HUES64 (cell line): ENCODE measurements at regions not wholly inside any gene's neighbourhood (a gene's known extent, or its start where the extent isn't known, plus 50 kb on each side); places are given as distances from the start of the nearest gene placed in this dataset.
A peak's percentile ranks its signal among the peaks of the same experiment; 100 is the strongest.

ENCODE experiments used
- H3K27ac ChIP-seq: 2 replicates; pipeline ENCODE4 v1.7.0; 2013; ENCODE audit warnings: low read depth, low read length, inconsistent platforms
- H3K27me3 ChIP-seq: 2 replicates; pipeline ENCODE4 v1.6.1; 2013; ENCODE audit warnings: mild to moderate bottlenecking, low read length; ENCODE audit not compliant: insufficient read depth
- H3K36me3 ChIP-seq: 2 replicates; pipeline ENCODE4 v1.6.1; 2013; ENCODE audit warnings: mild to moderate bottlenecking, low read length; ENCODE audit not compliant: insufficient read depth
- H3K4me1 ChIP-seq: 2 replicates; pipeline ENCODE4 v1.6.1; 2013; ENCODE audit warnings: mild to moderate bottlenecking, low read length, moderate library complexity; ENCODE audit not compliant: insufficient read depth
- H3K4me3 ChIP-seq: 2 replicates; pipeline ENCODE4 v1.5.1; 2013; ENCODE audit warnings: mild to moderate bottlenecking, low read length, moderate library complexity
- H3K9ac ChIP-seq: 2 replicates; pipeline ENCODE4 v1.6.1; 2013; ENCODE audit warnings: mild to moderate bottlenecking, low read depth, low read length
- H3K9me3 ChIP-seq: 2 replicates; pipeline ENCODE4 v1.6.1; 2013; ENCODE audit warnings: low read depth, low read length; ENCODE audit not compliant: insufficient read depth
- WGBS: fragments of 150-250, 120-280 bp; methylation state at CpG from one replicate; pipeline ENCODE4 v1.1.7; 2013; ENCODE audit warnings: missing lambda C conversion rate; 5-methylcytosine and 5-hydroxymethylcytosine counted together

DNA sequence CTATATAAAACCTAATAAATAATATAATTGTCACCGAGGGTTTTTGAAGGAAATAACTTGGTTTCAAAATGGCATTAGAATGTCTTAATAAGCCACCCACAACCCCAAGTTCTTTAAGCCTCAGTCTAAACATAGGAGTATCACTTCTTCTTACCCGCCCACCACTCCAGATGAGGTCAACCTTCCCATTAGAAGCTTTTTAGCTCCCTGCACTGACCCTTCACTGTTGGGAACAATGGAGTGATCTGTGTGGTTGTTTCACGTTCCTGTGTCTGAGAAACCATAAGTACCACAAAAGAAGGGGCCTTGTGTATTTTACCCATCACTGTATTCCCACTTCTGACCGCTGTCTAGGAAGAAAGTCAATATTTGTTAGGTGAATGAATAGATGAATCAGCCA is 326.3 kb upstream of the ZNF521 start:
- 77% methylated on average over 1 of the region's 4 CpGs for WGBS
- Histone ChIP-seq H3K27me3 (no peaks in the 10 kb centered on the region), H3K4me3 (no peak overlapping the region), H3K9ac (no peak overlapping the region), H3K9me3 (no peaks in the 10 kb centered on the region), H3K27ac (no peak overlapping the region), H3K4me1 (peaks cover 50% of the 10 kb centered on the region), H3K36me3 (no peaks in the 10 kb centered on the region)

GRCh38 chr18:25675123-25675850 is 323.3 kb upstream of the ZNF521 start:
- Histone ChIP-seq H3K36me3 (no peaks in the 10 kb centered on the region), H3K9ac (peak overlapping the region; percentile 79), H3K9me3 (no peaks in the 10 kb centered on the region), H3K27me3 (no peaks in the 10 kb centered on the region), H3K27ac (peak overlapping the region; percentile 86), H3K4me1 (peaks cover 49% of the 10 kb centered on the region), H3K4me3 (peak overlapping the region; percentile 19; the same call in 1 of the 2 replicates)
- 59% methylated on average over 8 of the region's 8 CpGs for WGBS

DNA sequence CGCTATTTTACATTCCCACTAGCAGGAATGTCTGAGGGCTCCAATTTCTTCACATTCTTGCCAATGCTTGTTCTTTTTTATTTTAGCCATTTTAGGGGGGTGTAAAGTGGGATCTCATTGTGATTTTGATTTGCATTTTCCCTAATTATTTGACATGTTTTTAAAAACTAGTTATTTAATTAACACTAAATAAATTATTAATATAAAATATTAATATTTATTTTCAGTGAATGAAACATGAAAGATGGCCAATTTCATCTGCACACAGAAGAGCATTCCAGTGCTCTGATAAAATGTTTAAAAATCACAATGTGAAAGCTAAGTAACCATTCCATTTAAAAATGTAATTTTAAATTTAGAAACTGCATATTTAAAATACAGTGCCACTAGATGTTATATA is 322.2 kb upstream of the ZNF521 start:
- 89% methylated on average over 1 of the region's 1 CpG for WGBS
- Histone ChIP-seq H3K4me3 (no peak overlapping the region), H3K27ac (no peak overlapping the region)

DNA sequence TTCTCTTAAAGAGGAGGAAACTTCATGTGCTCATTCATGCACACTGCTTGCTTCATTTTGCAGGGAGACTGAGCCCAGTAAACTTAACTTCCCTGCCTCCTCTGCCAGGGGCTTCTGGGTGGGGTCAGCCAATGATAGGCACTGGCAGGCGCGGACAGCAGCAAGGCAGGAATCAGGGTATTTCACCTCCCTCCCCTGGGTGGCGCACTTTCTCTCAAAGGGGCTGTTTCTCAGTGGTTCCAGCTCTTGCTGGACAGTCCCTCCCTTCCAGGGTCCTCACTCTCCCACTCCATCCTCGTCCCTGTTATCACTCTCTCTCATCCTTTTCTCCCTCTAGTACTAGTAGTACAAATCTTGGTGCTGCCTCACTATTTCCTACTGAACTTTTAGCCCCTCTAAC is 320.5 kb upstream of the ZNF521 start:
- H3K36me3 ChIP-seq: no peaks in the 10 kb centered on the region
- H3K9ac ChIP-seq: no peak overlapping the region
- WGBS: 84% methylated on average over 4 of the region's 4 CpGs
- no peaks in the 10 kb centered on the region for H3K9me3 ChIP-seq
- H3K4me3 ChIP-seq: no peak overlapping the region
- no peak overlapping the region for H3K27ac ChIP-seq
- H3K4me1 ChIP-seq: peaks cover 28% of the 10 kb centered on the region
- H3K27me3 ChIP-seq: no peaks in the 10 kb centered on the region

More for the DNA sequence above, 322.2 kb upstream of the ZNF521 start:
- peaks cover 38% of the 10 kb centered on the region for H3K4me1 ChIP-seq
- H3K36me3 ChIP-seq: no peaks in the 10 kb centered on the region
- no peaks in the 10 kb centered on the region for H3K9me3 ChIP-seq
- H3K9ac ChIP-seq: no peak overlapping the region
- H3K27me3 ChIP-seq: no peaks in the 10 kb centered on the region

DNA sequence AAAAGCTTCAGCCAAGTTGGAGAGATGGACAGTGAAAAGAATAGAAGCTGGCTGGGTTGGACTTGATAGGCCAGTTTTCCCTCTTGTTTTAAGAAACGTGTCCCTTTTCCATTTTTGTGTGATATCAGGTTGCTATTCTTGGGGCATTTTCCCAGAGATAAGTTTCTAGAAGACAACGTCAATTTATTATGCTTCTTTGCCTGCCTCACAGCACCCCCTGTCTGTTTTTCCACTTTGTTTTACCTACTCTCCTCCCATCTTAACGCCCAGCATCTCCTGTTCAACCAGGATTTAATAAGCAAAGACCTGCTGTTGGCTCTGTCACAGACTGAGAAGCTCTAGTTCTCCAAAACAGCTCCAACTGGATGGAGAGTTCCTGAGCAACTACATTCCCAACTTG is 317.8 kb upstream of the ZNF521 start:
- no peak overlapping the region for H3K9ac ChIP-seq
- no peak overlapping the region for H3K27ac ChIP-seq
- 64% methylated on average over 3 of the region's 3 CpGs for WGBS
- no peaks in the 10 kb centered on the region for H3K9me3 ChIP-seq
- H3K4me1 ChIP-seq: peaks cover 9% of the 10 kb centered on the region
- no peaks in the 10 kb centered on the region for H3K36me3 ChIP-seq
- H3K27me3 ChIP-seq: no peaks in the 10 kb centered on the region
- no peak overlapping the region for H3K4me3 ChIP-seq

DNA sequence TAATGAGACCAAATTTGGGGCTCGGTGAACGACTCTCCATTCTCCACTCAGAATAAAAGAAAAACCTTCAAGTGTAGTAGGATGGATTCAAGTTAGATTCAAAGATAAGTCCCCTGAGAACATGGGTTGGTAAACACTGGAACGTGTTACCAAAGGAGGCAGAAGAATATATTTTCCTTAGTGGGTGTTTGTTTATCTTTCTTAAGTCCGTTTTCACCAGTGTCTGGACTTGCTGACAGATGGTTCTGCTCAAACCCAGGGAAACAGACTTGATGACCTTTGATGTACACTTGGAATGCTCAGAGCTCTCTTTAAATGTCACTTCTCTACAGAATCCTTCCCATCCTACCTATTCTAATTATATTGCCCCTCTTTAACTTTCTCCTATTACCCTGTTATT is 310.3 kb upstream of the ZNF521 start:
- no peaks in the 10 kb centered on the region for H3K9me3 ChIP-seq
- no peak overlapping the region for H3K27ac ChIP-seq
- no peaks in the 10 kb centered on the region for H3K27me3 ChIP-seq
- no peak overlapping the region for H3K9ac ChIP-seq
- 94% methylated on average over 4 of the region's 4 CpGs for WGBS
- H3K4me3 ChIP-seq: no peak overlapping the region
- H3K36me3 ChIP-seq: no peaks in the 10 kb centered on the region
- no peaks in the 10 kb centered on the region for H3K4me1 ChIP-seq

- Histone ChIP-seq H3K4me1 (no peaks in the 10 kb centered on the region), H3K27ac (no peak overlapping the region), H3K9ac (no peak overlapping the region), H3K4me3 (no peak overlapping the region), H3K9me3 (no peaks in the 10 kb centered on the region), H3K36me3 (no peaks in the 10 kb centered on the region), H3K27me3 (no peaks in the 10 kb centered on the region)
- 87% methylated on average over 6 of the region's 6 CpGs for WGBS
Measured at GRCh38 chr18:25661831-25662230, 309.9 kb upstream of the ZNF521 start.

DNA sequence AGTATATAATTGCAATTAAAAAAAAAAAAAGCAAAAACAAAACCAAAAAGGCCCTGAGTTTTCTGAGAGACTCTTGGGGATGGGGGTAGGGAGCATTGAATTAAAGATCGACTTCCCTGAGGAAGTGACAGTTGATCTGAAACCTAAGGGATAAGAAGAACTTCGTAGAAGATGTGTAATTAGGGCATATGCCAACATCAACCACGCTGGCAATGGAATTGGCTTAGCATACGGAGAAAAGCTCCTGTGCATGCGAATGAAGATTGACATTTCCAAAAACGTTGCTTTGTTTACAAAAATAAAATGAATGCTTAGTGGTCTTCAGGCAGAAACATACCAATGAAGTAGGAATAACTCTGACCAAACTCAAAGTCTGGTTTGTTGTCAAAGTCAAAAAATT is 307.6 kb upstream of the ZNF521 start:
- WGBS: 94% methylated on average over 6 of the region's 6 CpGs

GRCh38 chr18:25658476-25658875 is 306.5 kb upstream of the ZNF521 start:
- no peak overlapping the region for H3K4me3 ChIP-seq
- no peak overlapping the region for H3K27ac ChIP-seq
- WGBS: 85% methylated on average over 3 of the region's 4 CpGs
- no peaks in the 10 kb centered on the region for H3K27me3 ChIP-seq
- no peaks in the 10 kb centered on the region for H3K36me3 ChIP-seq
- H3K9ac ChIP-seq: no peak overlapping the region
- no peaks in the 10 kb centered on the region for H3K4me1 ChIP-seq
- H3K9me3 ChIP-seq: no peaks in the 10 kb centered on the region

More for the DNA sequence above, 307.6 kb upstream of the ZNF521 start:
- Histone ChIP-seq H3K4me1 (no peaks in the 10 kb centered on the region), H3K27ac (no peak overlapping the region), H3K9me3 (no peaks in the 10 kb centered on the region), H3K36me3 (no peaks in the 10 kb centered on the region), H3K27me3 (no peaks in the 10 kb centered on the region), H3K9ac (no peak overlapping the region), H3K4me3 (no peak overlapping the region)

DNA sequence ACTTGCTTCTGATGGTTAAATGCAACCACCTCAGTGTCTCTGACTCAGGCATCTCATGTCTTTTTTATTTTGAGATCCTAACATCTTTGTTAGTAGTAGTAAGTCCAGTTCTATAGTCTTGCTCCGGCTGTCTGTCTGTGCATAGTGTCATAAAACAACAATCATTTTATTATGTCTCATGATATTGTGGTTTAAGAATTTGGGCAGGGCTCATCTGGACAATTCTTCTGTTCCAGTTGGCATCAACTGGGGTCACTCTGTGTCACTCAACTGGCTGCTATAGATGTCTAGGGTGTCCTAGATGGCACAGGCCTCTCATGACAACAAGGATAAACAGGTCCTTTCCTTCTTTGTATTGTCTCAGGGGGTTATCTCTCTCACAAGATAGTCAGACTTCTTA is 299.6 kb upstream of the ZNF521 start:
- no peaks in the 10 kb centered on the region for H3K27me3 ChIP-seq
- peaks cover 6% of the 10 kb centered on the region; the same call in 1 of the 2 replicates for H3K4me1 ChIP-seq
- H3K9me3 ChIP-seq: no peaks in the 10 kb centered on the region
- H3K27ac ChIP-seq: no peak overlapping the region
- no peaks in the 10 kb centered on the region for H3K36me3 ChIP-seq
- WGBS: 100% methylated on average over 1 of the region's 1 CpG
- H3K4me3 ChIP-seq: no peak overlapping the region
- no peak overlapping the region for H3K9ac ChIP-seq

GRCh38 chr18:25650201-25650941 is 298.4 kb upstream of the ZNF521 start:
- peaks cover 6% of the 10 kb centered on the region; the same call in 1 of the 2 replicates for H3K4me1 ChIP-seq
- no peak overlapping the region for H3K27ac ChIP-seq
- H3K9me3 ChIP-seq: no peaks in the 10 kb centered on the region
- no peaks in the 10 kb centered on the region for H3K27me3 ChIP-seq
- no peak overlapping the region for H3K9ac ChIP-seq
- no peak overlapping the region for H3K4me3 ChIP-seq
- 93% methylated on average over 3 of the region's 4 CpGs for WGBS
- H3K36me3 ChIP-seq: no peaks in the 10 kb centered on the region
